ENCODE measurements at regions not wholly inside any gene's neighbourhood (a gene's known extent, or its start where the extent isn't known, plus 50 kb on each side); places are given as distances from the start of the nearest gene placed in this dataset.
A peak's percentile ranks its signal among the peaks of the same experiment; 100 is the strongest.

GRCh38 chr4:100593935-100594334 lies 76.1 kb upstream of the EMCN start:
- H3K4me3 ChIP-seq (ENCODE audit: low read length) = no peak overlapping the region
- no peak for DNase-seq (ENCODE audit: low read depth)
- TF ChIP-seq, protein P1, sequence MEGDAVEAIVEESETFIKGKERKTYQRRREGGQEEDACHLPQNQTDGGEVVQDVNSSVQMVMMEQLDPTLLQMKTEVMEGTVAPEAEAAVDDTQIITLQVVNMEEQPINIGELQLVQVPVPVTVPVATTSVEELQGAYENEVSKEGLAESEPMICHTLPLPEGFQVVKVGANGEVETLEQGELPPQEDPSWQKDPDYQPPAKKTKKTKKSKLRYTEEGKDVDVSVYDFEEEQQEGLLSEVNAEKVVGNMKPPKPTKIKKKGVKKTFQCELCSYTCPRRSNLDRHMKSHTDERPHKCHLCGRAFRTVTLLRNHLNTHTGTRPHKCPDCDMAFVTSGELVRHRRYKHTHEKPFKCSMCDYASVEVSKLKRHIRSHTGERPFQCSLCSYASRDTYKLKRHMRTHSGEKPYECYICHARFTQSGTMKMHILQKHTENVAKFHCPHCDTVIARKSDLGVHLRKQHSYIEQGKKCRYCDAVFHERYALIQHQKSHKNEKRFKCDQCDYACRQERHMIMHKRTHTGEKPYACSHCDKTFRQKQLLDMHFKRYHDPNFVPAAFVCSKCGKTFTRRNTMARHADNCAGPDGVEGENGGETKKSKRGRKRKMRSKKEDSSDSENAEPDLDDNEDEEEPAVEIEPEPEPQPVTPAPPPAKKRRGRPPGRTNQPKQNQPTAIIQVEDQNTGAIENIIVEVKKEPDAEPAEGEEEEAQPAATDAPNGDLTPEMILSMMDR (conservative IDR thresholded peaks at IDR 0.05; ENCODE audit: low read depth, low read length) = no peak

GRCh38 chr4:100591161-100591876 lies 73.5 kb upstream of the EMCN start:
- peak; percentile 61 for DNase-seq (ENCODE audit: low read depth)
- no peak overlapping the region for H3K4me3 ChIP-seq (ENCODE audit: low read length)
- TF ChIP-seq, protein P1 (conservative IDR thresholded peaks at IDR 0.05; ENCODE audit: low read depth, low read length) = no peak

GRCh38 chr4:100590325-100590724 lies 72.5 kb upstream of the EMCN start:
- TF ChIP-seq, protein P1 (conservative IDR thresholded peaks at IDR 0.05; ENCODE audit: low read depth, low read length) = no peak
- H3K4me3 ChIP-seq (ENCODE audit: low read length) = no peak overlapping the region
- DNase-seq (ENCODE audit: low read depth) = no peak

DNA sequence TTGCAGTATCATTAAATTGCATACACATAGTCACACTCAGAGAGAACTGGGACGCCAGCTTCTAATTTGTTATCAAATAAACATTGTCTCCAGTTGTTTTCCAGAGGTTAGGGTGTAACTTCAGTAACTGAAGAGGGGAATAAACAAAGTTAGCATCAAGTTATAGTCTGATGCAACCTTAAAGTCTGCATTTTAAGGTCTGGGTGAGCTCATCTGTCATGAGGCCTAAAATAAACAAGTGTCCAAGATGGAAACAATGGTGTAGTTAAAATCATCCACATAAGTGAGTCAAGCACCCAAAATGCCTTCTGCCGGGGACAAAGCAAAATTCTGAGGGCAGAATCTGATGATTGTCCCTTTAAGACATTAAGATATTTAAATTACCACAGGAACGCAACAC lies 70.3 kb upstream of the EMCN start:
- no peak overlapping the region for H3K4me3 ChIP-seq (ENCODE audit: low read length)
- no peak for DNase-seq (ENCODE audit: low read depth)
- TF ChIP-seq, protein P1 (conservative IDR thresholded peaks at IDR 0.05; ENCODE audit: low read depth, low read length) = no peak

- no peak for DNase-seq (ENCODE audit: low read depth)
- no peak overlapping the region for H3K4me3 ChIP-seq (ENCODE audit: low read length)
- TF ChIP-seq, protein P1 (conservative IDR thresholded peaks at IDR 0.05; ENCODE audit: low read depth, low read length) = no peak
Measured at GRCh38 chr4:100582146-100582545, 64.3 kb upstream of the EMCN start.

DNA sequence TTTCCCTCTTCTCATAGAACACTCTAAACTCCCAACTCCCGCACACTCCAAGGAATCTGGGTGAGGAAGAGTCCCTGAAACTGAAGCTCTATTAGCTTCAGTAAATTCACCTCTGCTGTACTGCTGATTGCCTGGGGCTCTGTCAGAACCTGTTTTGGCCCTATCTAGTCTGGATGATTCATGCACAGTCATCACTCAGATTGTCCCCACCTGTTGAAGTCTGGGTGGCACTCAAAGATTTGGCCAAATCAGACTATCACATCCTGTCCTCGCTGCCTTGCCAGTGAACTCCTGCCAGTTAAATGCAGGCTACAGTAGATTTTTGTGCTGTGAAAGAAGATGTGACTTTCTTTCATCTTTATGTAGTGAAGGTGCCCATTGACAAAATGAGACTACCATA lies 63.5 kb upstream of the EMCN start:
- no peak overlapping the region for H3K4me3 ChIP-seq (ENCODE audit: low read length)
- DNase-seq (ENCODE audit: low read depth) = no peak
- TF ChIP-seq, protein P1 (conservative IDR thresholded peaks at IDR 0.05; ENCODE audit: low read depth, low read length) = no peak

DNA sequence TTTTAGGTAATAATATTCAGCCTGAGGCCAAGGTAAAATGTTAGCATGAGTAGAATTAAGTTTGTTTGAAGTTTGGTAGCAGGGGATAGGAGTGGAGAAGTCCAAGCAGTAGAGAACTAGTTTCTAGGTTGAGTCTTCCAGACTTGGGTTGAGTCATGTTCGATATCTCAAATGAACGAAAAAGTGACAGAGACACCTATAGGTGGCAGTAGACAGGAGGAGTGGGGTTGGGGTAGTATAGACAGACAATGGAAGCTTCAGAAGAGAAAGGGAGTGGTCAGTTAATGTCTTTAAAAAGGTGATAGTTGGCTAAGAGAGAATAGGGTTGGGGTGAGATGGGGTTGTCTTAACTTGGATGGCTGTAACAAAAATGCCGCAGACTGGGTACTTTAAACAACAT lies 58.7 kb upstream of the EMCN start:
- no peak overlapping the region for H3K4me3 ChIP-seq (ENCODE audit: low read length)
- TF ChIP-seq, protein P1 (conservative IDR thresholded peaks at IDR 0.05; ENCODE audit: low read depth, low read length) = no peak
- DNase-seq (ENCODE audit: low read depth) = no peak

Measured in retinal pigment epithelial cell (primary cell).